IPS-18c (cell line): ENCODE measurements at regions not wholly inside any gene's neighbourhood (a gene's known extent, or its start where the extent isn't known, plus 50 kb on each side); places are given as distances from the start of the nearest gene placed in this dataset.

Experiments used
- H3K4me3 ChIP-seq: 2 replicates; pipeline ENCODE4 v1.7.0; 2013; ENCODE audit warnings: low read depth, mild to moderate bottlenecking, low read length, moderate library complexity; ENCODE audit not compliant: insufficient read depth
- H3K9me3 ChIP-seq: one replicate; pipeline ENCODE4 v1.6.1; 2013; ENCODE audit warnings: mild to moderate bottlenecking, low read length, moderate library complexity; ENCODE audit not compliant: control insufficient read depth, insufficient read depth

DNA sequence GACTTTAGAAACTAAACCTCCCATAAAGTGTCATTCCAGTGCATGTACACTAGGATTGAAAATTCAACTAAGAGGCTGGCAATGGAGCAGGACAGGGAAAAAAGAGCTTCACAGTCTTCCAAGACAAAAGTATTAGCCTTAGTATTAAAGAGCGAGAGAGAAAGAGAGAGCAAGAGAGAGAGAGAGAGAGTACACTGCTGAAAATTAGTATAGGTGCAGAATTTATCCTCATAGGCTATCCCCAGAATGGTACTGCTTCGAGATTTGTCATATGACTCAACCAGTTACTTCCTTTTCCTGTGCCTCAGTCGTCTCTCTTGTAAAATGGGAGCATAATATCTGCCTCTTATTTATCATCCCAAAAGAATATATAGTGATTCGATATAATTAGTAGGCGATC, 543.2 kb upstream of the JARID2 start:
- Histone ChIP-seq H3K9me3 (no peaks in the 10 kb centered on the region), H3K4me3 (no peak overlapping the region)

- H3K4me3 ChIP-seq: no peak overlapping the region
- no peaks in the 10 kb centered on the region for H3K9me3 ChIP-seq
Observed at GRCh38 chr6:14703586-14703985, 542.3 kb upstream of the JARID2 start.

GRCh38 chr6:14704383-14705271, 541.2 kb upstream of the JARID2 start:
- no peak overlapping the region for H3K4me3 ChIP-seq
- no peaks in the 10 kb centered on the region for H3K9me3 ChIP-seq

- Histone ChIP-seq H3K9me3 (no peaks in the 10 kb centered on the region), H3K4me3 (no peak overlapping the region)
Observed at GRCh38 chr6:14705841-14706377, 540.0 kb upstream of the JARID2 start.

- no peak overlapping the region for H3K4me3 ChIP-seq
- H3K9me3 ChIP-seq: no peaks in the 10 kb centered on the region
Observed at GRCh38 chr6:14706378-14706929, 539.4 kb upstream of the JARID2 start.

DNA sequence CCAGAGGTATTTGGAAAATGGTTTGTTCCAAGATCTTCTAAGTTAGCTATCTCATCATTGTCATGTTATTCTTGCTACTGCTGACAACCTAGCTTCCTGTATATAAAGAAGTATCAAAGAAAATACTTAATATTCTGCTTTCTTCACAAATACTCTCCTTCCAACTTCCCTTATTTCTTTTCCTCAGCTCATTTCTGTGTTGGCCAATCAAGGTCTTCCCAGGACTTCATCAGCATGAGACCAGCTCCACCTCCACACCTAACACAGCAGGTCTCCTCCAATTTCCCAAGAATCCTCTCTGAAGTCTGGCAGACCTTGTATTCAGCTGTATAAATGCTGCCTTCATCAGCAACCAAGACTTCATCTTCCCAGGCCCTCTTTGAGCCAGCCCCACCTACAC, 538.6 kb upstream of the JARID2 start:
- Histone ChIP-seq H3K4me3 (no peak overlapping the region), H3K9me3 (no peaks in the 10 kb centered on the region)

DNA sequence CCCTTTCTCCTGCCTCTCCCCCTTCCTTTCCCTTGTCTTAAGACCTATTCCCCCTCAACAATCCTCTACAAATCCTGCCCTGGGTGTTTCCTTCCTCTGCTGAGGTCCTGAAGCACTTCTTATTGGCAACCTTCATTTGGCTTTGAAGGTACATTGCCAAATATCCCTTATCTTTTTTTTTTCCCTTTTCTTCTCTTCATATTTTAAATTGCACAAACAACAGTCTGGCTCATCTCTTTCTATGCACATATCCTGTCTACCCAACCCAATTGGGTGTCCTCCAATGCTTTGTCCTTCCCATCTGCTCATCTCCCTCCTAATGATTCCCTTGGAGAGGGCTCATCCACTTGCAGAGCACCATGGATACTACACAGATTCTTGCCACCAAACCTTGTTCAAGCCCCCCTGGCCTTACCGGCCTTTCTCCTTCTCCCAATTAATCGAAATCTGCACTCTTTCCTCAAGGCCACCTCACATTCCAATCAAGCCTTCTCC, 537.9 kb upstream of the JARID2 start:
- no peak overlapping the region for H3K4me3 ChIP-seq

DNA sequence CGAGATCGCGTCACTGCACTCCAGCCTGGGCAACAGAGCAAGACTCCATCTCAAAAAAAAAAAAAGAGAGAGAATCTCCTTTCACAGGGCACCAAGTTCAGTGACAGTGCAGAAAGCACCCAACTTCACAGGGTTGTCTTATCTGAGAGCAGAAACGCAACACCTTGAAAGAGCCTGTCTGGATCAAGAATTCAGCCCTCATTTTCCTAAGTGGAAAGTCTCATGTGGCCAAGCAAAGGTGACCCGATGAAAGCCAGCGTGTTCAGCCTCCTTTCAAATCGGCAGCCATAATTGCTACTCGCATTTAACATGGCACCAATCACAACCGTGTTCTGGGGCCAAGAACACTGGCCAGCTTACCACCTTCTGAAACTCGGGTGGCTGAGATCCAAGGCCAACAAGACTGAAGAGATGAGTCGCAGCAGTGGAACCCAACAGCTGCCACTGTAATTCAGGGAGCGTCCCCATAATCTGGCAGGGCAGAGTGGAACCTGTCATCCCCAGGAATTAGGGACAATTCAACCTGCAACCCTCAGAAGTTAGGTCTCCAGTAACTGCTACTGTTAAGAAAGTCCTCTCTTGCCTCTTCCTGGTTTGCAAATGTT, 536.7 kb upstream of the JARID2 start:
- Histone ChIP-seq H3K4me3 (no peak overlapping the region), H3K9me3 (no peaks in the 10 kb centered on the region)

More for the DNA sequence above, 537.9 kb upstream of the JARID2 start:
- no peaks in the 10 kb centered on the region for H3K9me3 ChIP-seq

GRCh38 chr6:14709900-14710299, 536.0 kb upstream of the JARID2 start:
- Histone ChIP-seq H3K4me3 (no peak overlapping the region), H3K9me3 (no peaks in the 10 kb centered on the region)

DNA sequence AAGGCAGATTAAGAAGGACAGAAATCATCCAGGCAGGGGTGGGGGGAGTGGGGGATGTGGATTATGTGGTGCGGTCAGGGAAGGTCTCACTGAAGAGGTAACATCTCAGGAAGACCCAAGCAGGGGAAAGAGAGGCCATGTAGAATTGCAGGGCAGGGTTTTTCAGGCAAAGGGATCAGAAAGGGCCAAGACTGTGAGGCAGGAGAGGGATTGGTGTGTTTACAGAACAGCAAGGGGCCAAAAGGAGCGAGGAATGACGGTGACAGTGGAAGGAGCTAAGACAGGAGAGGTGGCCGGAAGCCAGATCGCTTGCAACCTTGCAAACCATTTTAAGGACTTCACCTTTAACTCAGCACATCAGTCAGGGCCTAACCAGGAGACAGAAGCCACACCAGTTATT, 535.4 kb upstream of the JARID2 start:
- no peak overlapping the region for H3K4me3 ChIP-seq
- H3K9me3 ChIP-seq: no peaks in the 10 kb centered on the region

DNA sequence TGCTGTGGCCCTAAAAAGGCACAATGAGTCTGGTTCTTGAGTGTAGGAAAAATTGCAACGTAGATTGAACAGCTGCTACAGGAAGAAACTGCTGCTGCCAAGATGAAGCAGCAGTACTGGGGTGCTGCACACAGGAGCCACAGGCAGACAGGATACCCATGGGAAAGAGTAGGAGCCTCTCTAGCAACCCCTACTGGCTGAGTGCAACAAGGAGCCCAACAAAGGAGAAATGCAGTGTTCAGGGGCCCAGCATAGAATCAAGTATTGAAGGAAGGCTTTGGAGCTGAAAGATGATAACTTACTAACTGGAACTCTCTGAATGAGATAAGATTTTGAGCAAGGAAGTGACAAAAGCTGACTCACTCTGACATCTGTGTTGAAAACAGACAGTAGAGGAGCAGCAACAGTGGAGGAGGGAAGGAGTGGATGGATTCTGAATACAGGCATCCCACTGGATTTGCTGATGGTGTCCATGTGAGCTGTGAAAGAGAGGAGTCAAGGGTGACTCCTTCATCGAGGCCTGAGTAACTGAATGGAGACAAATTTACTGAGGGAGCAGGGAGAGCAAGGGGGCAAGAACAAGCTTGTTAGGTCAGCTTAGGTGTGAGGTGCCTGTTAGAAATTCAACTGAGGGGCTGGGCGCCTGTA, 534.7 kb upstream of the JARID2 start:
- H3K9me3 ChIP-seq: no peaks in the 10 kb centered on the region
- no peak overlapping the region for H3K4me3 ChIP-seq

- Histone ChIP-seq H3K4me3 (no peak overlapping the region), H3K9me3 (no peaks in the 10 kb centered on the region)
Observed at GRCh38 chr6:14711704-14712379, 534.0 kb upstream of the JARID2 start.

DNA sequence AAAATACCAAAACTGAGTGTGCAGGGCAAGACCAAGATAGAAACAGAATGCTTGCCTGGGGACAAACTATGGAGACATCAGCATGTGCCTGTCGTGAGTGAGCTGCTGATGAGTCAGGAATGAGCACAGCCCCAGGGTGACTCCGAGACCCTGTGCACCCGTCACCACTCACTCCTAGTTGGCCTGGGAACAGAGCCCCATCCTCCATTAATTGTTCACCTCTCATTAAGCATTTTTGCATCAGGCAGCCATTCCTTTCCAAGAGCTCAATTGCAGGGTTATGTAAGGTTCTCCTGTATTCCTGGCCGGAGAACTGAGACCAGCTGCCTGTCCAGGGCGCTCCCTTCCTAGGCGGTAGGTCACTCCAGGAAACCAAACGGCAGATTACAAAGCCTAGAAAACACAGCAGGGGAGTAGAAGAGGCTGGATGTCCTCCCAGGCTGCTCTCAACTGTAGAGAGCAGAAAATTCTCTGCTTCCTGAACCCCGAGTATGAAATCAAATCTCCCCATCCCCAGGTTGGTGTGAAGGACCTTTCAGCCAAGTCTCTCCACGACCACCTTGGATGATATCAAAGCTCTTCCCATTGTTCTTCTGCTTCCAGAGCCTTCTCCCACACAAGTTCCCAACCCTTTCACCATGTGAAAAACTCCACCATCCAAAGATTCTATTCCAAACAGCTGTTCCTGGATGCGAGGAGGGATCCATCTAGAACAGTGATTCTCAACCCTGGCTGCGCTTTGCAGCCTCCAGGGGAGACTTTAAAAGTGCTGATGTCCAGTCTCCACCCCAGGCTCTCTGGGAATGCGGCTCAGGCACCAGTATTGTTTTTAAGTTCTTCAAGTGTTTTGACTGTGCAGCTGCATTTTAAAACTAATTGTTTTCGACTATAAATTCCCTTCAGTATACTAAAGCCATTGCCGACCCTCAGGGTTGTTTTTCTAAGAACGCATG, 532.6 kb upstream of the JARID2 start:
- Histone ChIP-seq H3K9me3 (no peaks in the 10 kb centered on the region), H3K4me3 (no peak overlapping the region)

GRCh38 chr6:14713966-14714631, 531.8 kb upstream of the JARID2 start:
- no peaks in the 10 kb centered on the region for H3K9me3 ChIP-seq
- no peak overlapping the region for H3K4me3 ChIP-seq

- no peak overlapping the region for H3K4me3 ChIP-seq
- H3K9me3 ChIP-seq: no peaks in the 10 kb centered on the region
Observed at GRCh38 chr6:14715076-14715475, 530.8 kb upstream of the JARID2 start.
